HPDE6-E6E7 (cell line): ENCODE measurements at regions not wholly inside any gene's neighbourhood (a gene's known extent, or its start where the extent isn't known, plus 50 kb on each side); places are given as distances from the start of the nearest gene placed in this dataset.

Experiments used
- DNase-seq: peaks from one replicate; pipeline ENCODE4 v3.0.0; 2011; ENCODE audit warnings: missing footprints; ENCODE audit errors: extremely low spot score

DNA sequence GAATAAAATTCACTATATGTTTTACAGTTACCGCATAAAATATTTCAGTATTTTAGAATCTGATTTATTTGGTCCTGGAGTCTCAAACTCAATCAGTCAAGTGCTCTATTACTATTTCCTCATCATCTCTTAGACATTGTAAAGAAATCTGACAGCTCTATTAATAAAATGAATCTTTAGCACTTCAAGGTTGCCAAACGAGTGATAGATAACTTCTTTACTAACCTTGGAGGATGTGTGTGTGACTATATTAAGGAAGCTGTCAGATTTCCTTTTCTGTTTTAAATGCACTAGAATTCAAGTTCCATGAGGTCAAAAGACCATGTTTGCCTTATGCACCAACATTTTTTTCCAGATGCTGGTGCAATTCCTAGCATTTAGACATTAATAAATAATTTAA is 389.8 kb upstream of the AZI2 start:
- DNase-seq = no peak

DNA sequence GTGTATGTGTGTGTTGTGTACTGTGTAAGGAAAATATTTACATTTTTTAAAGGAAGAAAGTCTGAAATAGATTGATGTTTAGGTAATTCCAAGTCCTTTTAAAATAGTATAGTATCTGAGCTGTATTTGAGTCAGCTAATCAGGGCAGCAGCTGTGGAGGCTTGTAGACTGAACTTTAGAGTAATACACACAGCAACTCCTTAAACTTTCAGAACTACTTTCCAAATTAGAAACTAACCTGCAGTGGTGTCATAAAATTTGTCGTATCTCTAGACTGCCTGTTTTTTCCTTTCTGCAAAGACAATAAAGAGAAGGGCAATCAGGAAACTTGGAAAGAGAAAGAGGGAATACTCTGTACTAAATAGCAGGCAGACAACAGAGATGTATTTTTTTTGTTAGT is 391.0 kb upstream of the AZI2 start:
- DNase-seq = no peak

DNA sequence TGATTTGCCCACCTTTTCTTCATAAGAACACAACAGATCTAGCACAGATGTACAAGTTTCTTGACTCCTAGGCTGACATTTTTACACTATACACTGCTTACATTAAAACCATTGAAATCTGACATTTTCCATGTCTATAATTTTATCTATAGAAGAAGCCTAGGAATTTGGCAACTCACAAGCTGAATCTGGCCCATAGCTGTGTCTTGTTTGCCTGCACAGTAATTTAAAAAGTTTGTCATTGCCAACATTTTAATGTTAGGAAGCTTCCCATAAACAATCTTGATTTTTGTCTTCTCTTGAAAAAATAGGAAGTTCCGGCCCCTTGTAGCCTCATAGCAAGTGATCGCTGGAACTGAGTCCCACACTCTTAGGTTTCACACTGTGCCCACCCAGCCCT is 394.6 kb upstream of the AZI2 start:
- no peak for DNase-seq

DNA sequence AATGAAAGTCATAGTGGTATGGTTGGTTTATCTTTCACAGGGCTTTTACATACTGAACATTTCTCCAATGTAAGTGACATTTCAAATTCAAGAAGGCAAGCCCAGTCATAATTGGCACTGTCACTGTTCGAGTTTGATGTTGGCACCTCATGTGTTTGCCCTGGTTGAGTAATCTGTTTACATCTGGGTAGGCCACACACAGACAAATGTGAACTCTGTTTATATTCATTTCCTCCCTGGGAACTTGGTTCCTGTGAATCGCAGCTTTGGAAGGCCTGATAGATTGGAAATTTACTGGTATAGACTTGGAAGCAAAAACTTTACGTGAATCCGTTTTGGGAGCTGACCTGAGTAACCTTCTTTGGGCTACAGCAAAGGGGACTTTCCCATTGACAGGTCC is 395.2 kb upstream of the AZI2 start:
- no peak for DNase-seq

DNA sequence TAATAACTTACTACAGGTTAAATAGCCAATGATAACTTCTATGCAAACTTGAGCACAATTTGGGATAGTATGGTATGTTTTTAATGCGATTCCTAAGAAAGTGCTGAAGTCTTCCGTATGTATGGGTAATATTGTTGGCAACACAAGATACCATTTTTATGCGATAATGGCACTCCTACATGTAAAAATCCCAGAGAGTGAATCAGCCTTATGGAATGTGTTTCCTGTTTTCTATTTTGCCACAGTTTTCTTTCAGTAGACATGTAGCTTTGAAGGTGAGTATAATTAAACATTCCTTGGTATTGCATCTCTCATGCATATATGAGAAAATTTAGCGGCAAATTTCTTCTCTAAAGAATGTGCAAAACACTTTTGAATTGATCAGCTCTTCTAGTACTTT is 396.8 kb upstream of the AZI2 start:
- no peak for DNase-seq

DNA sequence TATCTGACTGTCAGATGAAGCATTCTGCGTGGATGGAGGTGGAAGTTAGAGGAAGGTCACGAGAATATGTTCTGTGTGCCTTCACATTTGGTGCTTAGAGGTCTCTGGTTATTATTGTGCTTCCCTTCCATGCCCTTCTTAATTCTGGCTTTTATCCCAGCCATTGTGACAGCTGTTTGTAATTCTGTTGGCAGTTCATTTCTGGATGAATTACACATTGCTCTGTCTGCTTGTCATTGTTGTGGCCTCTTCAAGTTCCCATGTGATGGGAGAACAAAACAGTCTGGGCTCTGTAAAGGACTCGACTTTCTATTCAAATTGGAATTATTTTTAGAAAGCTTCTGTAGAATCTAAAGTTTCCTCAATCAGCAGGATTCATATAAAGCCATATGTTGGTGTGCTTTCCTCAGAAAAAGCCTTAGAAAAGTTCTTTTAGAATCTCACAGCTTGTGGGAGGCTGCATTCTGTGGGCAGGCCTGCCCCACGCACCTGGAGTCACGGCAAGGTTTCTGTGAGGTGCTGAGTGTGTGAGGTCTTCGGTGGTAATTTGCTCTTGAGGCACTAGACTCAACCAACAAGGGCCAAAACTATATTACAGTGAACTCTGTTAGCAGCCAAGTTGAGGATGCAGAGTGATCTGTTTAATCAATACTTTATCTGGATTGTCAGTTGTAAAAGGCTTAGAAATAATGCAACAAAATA is 397.4 kb upstream of the AZI2 start:
- no peak for DNase-seq

DNA sequence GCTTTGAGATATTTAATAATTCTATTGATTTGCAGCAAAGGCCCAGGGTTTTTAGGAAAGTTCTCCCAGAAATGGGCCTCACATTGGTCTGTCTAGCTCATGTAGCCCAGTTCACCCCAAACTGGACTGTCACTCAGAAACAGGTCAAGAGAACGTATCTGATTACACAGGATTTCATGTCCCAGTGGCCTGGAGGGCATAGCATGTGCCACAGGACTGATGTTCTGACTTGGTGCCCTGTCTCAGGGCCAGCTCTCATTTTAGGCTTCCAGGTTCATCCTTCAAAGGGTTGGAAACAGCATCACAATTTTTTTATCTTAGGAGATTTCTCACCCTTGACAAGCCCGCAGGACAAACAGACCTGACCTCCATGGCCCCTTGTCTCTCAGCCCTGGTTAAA is 398.4 kb upstream of the AZI2 start:
- DNase-seq = no peak

DNA sequence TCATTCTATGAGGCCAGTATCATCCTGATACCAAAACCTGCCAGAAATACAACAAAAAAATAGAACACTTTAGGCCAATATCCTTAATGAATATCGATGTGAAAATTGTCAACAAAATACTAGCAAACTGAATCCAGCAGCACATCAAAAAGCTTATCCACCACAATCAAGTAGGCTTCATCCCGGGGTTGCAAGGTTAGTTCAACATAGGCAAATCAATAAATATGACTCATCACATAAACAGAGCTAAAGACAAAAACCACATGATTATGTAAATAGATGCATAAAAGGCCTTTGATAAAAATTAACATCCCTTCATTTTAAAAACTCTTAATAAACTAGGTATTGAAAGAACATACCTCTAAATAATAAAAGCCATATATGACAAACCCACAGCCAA is 403.2 kb upstream of the AZI2 start:
- DNase-seq = no peak

DNA sequence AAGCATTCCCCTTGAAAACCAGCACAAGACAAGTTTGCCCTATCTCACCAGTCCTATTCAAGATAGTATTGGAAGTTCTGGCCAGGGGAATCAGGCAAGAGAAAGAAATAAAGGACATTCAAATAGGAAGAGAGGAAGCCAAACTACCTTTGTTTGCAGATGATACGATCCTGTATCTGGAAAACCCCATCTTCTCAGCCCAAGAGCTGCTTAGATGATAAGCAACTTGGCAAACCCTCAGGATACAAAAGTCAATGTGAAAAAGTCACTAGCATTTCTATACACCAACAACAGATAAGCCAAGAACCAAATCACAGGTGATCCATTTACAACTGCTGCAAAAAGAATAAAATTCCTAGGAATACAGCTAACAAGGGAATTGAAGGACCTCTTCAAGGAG is 403.7 kb upstream of the AZI2 start:
- DNase-seq = no peak

DNA sequence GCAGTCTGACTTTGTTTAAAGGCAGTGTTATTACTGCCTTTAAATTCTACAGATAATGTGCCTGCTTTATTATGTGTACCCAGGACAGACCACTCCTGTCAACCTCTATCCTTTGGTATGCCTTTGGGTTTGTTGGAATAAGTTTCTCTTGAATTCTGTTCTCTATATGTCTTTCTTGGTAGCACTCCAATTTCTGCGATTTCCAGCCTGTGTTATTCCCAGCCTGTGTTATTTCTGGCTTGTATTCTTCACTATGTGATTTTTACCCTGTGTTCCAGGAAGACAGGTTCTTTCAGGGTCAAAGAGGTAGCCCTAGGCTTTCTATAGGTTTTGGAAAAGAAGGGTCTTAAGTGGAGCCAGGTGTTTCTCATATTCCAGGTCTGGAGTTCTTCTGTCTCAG is 407.4 kb upstream of the AZI2 start:
- no peak for DNase-seq

DNA sequence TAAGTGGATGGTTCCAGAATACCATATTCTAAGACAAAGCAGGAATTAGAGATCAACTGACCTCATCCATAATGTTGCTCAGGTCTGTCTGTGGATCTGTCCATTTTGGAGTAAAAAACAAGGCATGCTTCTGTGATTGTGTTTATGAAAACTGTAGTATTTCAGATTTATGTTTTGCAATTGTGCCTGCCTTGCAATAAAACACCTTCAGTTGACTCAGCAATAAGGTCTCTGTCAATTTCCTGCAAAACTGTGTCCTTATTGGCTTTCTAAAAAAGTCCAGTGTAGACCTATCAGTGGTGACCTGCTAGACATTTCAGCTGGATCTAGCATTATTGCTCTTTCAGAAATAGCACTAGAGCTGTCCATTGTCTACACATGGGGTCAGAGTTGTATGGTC is 409.5 kb upstream of the AZI2 start:
- DNase-seq = no peak

DNA sequence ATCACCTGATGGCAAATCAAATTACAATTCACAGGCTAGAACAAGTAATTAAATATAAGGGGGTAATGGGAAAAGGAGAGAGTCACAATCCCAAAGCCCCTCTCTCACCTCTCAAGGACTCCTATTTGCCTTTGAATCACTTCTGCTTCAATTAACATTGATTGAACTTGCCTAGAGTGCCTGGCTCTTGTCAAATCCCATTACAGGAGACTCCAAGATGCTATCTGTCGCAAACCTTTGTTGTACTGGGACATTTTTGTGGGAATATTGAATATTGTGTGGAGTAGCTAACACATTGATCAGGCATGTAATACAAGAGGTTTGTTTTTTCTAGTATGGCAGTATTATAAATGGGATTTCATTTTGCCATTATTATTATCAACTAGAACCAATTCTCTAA is 412.8 kb upstream of the AZI2 start:
- DNase-seq = no peak

DNA sequence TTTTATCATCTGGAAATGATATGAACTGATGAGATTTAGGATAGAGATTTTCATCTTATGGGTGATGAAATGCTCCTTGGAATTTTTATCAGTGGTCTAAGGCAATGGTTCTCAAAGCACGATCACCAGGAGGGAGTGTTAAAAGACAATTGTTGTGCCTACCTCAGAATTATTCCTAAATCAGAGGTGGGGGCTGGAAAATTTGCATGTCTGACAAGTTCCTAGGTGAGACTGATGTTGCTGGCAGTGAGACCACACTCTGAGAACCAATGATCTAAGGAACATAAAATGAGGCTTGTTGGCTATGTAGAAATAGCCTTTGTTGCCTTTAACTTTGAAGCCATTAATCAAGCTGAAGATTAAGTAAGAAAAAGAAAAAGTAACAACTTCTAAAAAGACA is 416.6 kb upstream of the AZI2 start:
- no peak for DNase-seq

DNA sequence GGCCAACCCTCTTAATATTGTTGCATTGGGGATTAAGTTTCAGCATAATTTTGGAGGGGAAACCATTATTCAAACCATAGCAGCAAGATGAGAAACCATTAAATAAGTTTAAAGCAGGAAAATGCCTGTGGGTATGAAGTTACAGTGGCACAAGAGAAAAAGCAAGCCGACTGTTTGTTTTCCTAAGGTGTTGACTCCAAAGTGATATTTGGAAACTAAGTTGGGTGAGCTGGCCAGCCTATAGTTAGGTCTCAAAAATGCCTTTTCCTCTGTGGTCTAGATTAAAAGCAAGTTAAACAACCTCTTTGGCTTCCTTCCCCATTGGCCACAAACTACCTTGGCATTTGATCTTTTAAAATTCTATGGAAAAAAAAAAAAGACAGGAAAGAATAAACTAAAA is 419.8 kb upstream of the AZI2 start:
- no peak for DNase-seq

DNA sequence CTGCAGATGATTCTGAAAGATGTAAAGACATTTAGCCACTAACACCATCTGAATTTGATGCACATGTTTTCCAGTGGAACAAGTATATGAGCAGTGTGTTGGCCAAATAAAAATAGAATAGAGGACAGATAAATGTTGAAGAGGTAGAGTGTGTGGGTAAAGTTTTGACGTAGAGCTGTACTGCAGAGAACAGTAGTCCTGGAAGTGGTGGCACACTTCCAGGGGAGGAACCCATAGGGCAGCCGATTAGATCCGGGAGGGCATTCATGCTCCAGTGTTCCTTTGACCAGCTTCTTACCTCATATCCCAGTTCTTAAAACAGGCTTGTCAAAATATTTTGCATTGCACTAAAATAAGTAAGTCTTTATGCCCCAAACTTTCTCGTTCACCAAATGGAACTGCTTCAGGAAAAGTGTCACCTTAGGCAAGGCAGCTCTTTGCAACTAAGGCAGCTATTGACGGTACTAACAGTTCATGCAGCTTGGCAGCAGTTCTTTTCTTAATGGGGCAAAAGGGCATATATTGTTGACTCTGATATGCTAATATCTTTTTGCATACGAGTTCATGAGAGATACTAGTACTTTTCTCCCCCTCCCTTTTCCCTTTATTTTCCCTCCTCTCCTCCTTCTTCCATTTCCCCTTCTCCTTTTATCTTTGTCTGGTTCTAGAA is 429.3 kb upstream of the AZI2 start:
- no peak for DNase-seq

DNA sequence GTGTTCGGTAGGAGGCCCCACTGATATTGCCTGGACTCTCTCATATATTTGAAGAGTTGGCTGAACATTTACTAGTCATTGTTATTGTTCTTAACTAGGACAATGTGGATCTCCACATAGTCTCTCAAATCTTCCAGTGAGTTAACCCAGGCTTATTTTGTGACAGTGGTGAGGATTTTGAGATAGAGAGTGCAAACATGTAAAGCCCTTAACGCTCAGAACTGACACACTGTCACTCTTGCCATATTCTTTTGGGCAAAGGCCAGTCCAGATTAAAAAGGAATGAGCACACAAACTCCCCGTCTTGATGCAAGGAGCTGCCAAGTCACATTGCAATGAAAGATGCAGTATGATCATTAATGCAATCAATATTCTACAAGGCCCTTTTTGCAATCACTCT is 431.9 kb upstream of the AZI2 start:
- no peak for DNase-seq

DNA sequence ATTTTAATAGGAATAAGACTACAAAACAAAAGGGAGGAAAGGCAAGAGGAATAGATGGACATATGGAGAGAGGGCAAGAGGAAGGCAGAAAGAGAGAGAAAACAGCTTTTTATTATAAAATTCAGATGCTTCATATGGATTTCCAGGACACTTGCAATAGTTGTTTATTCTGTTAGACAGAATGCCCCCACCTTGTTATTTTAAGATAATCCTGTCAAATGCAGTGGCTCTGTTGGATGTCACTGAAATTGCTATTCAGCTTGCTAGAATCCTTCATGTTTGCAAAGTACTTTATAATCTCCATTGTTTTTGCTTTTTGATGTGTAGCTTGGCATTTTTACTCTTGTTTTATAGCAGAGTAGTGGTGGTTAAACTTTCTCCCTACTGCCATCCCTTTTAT is 432.4 kb upstream of the AZI2 start:
- no peak for DNase-seq

DNA sequence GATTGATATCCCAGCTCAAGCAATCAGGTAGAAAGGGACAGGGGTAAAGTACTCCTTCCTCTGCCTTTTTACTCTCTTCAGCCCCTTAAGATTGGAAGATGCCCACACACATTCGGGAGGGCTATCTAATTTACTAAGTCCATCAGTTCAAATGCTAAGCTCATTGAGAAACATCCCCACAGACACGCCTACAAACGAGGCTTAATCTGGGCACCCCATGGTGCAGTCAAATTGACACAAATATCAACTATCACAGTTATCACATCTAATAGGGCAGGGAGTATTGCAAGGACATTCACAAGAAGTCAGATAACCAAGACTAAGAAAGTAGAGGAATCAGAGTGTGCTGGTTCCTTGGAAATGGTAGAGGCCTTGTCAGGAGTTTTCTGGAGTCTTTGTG is 437.8 kb upstream of the AZI2 start:
- DNase-seq = no peak

DNA sequence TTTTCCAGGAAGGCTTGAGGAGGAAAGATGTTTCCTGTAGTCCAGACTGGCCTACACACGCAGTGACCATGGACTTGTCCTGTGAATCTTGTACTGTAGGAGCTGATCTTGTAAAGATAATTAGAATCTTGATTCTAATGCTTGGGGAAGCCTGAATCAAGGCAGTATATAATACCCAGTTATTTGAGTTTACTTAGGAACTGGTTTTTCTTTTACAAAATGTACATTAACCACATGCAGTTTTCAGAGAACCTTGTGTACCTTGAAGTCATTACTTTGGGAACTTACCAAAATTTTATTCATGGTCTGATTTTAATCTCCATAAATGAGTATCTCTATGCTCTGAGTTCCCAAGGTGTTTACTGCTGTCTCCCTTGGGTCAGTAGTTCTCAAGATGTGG is 439.9 kb upstream of the AZI2 start:
- no peak for DNase-seq

DNA sequence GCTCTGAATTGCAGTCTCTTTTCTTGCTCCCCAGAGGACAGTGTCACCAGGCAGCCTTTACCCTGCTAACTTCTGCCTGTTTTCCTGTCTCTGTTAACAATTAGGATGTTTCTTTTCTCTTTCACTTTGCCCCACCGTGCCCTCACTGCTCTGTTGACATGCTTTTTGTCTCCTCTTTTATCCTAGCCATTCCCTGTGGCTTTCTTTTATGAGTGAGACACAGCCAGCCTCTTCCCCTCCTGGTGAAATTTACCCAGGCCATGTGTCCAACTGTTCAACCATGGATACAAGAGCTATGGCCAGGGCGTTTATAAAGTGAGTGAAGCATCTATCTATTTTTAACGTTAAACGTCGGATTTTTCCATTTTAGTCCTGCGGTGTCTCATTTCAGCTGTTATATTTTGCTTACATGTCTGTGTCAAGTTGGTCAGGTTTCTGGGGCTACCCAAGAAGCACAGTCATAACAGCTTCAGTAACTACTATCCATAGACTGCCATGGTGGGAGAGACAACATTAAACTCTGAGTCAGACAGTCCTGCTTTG is 443.2 kb upstream of the AZI2 start:
- no peak for DNase-seq

DNA sequence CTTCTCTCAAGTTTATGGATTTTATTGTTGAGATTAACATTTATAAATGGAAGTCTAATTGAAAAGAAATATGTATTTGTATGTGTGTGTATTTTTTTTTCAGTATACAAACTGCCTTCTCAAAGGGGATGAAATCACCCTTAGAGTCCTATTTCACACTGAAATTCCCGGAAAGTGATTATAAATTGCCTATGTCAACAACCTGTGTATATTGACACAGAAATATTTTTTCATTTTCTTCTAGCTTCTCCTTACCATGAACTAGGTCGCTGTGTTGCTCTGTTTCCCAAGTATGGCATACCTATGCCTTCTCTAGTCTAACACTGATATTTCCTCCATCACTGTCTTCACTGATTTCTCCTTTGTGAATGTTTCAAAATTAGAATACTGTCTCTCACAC is 444.0 kb upstream of the AZI2 start:
- no peak for DNase-seq

DNA sequence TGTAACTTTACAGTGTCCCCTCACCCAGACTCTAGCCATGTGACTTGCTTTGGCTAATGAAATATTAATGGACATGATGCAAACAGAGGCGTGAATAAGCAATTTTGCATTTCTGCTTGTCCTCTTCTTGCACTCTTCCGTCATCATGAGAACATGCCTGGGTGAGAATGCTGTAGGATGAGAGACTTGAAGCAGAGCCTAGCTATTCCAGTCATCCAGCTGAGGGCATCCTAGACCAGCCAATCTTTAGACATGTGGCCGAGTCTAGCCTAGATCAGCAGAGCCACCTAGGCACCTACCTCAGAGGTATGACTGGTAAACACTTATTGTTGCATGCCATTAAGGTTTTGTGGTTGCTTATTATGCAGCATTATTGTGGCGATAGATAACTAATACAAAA is 450.5 kb upstream of the AZI2 start:
- DNase-seq = no peak

DNA sequence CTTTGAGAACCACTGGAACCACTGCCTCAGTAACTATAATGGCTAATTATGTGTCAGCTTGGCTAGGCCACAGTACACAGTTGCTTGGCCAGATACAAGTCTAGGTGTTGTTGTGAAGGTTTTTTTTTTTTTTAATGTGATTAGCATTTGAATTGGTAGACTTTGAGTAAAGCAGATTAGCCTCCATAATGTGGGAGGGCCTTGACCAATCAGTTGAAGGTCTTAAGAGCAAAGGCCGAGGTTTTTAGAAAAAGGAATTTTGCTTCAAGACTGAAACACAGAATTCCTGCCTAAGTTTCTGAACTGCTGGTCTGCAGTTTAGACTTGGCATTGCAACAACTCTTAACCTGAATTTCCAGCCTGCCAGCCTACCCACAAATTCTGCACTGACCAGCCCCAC is 451.6 kb upstream of the AZI2 start:
- no peak for DNase-seq

DNA sequence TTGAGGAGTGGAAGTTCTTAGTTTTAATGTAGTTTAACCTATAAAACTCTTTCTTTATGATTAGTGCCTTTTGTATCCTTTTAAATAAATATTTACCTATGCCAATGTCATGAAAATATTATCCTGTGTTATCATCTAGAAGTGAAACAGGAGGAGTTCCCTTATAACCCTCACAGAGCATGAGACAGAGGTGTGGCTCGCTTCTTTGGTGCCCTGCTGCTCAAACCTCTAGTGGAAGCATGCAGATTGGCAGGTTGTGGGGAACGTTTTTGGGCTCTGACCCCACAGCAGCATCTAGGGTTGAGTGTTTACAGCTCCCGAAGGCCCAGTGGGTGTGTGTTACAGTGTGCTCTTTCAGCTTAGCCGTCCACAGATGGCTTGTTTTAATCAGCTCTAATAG is 459.4 kb upstream of the AZI2 start:
- no peak for DNase-seq
